ENCODE measurements at regions not wholly inside any gene's neighbourhood (a gene's known extent, or its start where the extent isn't known, plus 50 kb on each side); places are given as distances from the start of the nearest gene placed in this dataset.
"Not testable (repeated sequence)": the region's sequence is repeated elsewhere in the genome, so short reads cannot be mapped to it uniquely, and the experiment has no call there.

GRCh38 chr13:105672881-105673280, 862.6 kb downstream of the EFNB2 start:
- TF ChIP-seq CTCF (IDR thresholded peaks at IDR 0.05; ENCODE audit: control insufficient read depth, extremely low read depth, insufficient read depth), result no peak

GRCh38 chr13:105671131-105671530, 864.3 kb downstream of the EFNB2 start:
- H3K4me3 ChIP-seq (ENCODE audit: low read depth, low read length); DNase-seq (ENCODE audit: low read depth): not testable (repeated sequence)

More at GRCh38 chr13:105672881-105673280, 862.6 kb downstream of the EFNB2 start:
- DNase-seq (ENCODE audit: low read depth), result no peak
- H3K4me3 ChIP-seq (ENCODE audit: low read depth, low read length), result no peak overlapping the region

GRCh38 chr13:105670179-105670990, 865.1 kb downstream of the EFNB2 start:
- TF ChIP-seq CTCF (IDR thresholded peaks at IDR 0.05; ENCODE audit: control insufficient read depth, extremely low read depth, insufficient read depth), result no peak
- H3K4me3 ChIP-seq (ENCODE audit: low read depth, low read length), result no peak overlapping the region
- DNase-seq (ENCODE audit: low read depth), result no peak

GRCh38 chr13:105665284-105665683, 870.2 kb downstream of the EFNB2 start:
- no peak overlapping the region for H3K4me3 ChIP-seq (ENCODE audit: low read depth, low read length)
- no peak for DNase-seq (ENCODE audit: low read depth)
- no peak for TF ChIP-seq CTCF (IDR thresholded peaks at IDR 0.05; ENCODE audit: control insufficient read depth, extremely low read depth, insufficient read depth)

- no peak for DNase-seq (ENCODE audit: low read depth)
- H3K4me3 ChIP-seq (ENCODE audit: low read depth, low read length), result no peak overlapping the region
- no peak for TF ChIP-seq CTCF (IDR thresholded peaks at IDR 0.05; ENCODE audit: control insufficient read depth, extremely low read depth, insufficient read depth)
These were observed 872.3 kb downstream of the EFNB2 start for GRCh38 chr13:105663182-105663581.

- no peak overlapping the region for H3K4me3 ChIP-seq (ENCODE audit: low read depth, low read length)
- no peak for TF ChIP-seq CTCF (IDR thresholded peaks at IDR 0.05; ENCODE audit: control insufficient read depth, extremely low read depth, insufficient read depth)
- no peak for DNase-seq (ENCODE audit: low read depth)
These were observed 874.9 kb downstream of the EFNB2 start for GRCh38 chr13:105660561-105660960.

- no peak for TF ChIP-seq CTCF (IDR thresholded peaks at IDR 0.05; ENCODE audit: control insufficient read depth, extremely low read depth, insufficient read depth)
- DNase-seq (ENCODE audit: low read depth), result no peak
- no peak overlapping the region for H3K4me3 ChIP-seq (ENCODE audit: low read depth, low read length)
These were observed 877.0 kb downstream of the EFNB2 start for GRCh38 chr13:105658431-105658830.

Data from LNCaP clone FGC (cell line).